ENCODE measurements at regions not wholly inside any gene's neighbourhood (a gene's known extent, or its start where the extent isn't known, plus 50 kb on each side); places are given as distances from the start of the nearest gene placed in this dataset.

DNA sequence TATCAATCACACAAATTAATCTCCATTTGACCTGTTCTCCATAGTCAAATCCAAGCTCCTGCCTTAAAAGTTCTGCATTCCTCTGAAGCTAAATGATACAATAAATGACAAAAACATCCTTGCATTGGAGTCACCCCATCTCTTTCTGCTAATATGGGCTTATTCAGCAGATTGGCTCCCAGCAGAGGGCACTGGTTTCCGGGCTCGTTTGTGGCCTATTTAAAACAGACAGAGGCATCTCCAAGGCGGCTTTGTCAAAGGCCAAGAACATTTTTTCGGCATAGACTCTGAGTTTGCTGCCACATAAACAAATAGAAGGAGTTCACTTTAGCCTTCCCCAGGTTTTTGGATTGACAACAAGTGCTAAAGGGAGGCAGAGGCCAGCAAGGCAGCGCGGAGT lies 204.4 kb upstream of the RASGRP1 start:
- CTCF ChIA-PET (ENCODE audit: partially characterized antibody) = interaction anchor here (1.0 to 3.0 kb wide), 9 partner anchors 8 to 222 kb away, joined by 3 to 10 read pairs (median 5); no protein-coding TSS in a partner anchor
- no peak overlapping the region for H2BK5ac ChIP-seq (ENCODE audit: low read depth, low read length)
- H2BK20ac ChIP-seq (ENCODE audit: low read length) = no peak overlapping the region
- FAIRE-seq (no peak), DNase-seq (ENCODE audit: low read depth in 1 of 2, low spot score in 2 of 2) (peak; percentile 15 to 47)
- H3K27ac ChIP-seq (ENCODE audit: low read depth, low read length) = no peak overlapping the region
- H3K23me2 ChIP-seq (ENCODE audit: low read depth, low read length) = no peaks in the 10 kb centered on the region
- no peaks in the 10 kb centered on the region for H3K79me1 ChIP-seq (ENCODE audit: low read depth, low read length)
- H3K4me3 ChIP-seq (ENCODE audit: extremely low read depth in 1 of 4, insufficient read depth in 2 of 4, low read depth in 3 of 4, low read length in 4 of 4) = no peak overlapping the region
- H3K36me3 ChIP-seq (ENCODE audit: control insufficient read depth in 2 of 4, insufficient read depth in 4 of 4, low read length in 3 of 4) = no peaks in the 10 kb centered on the region
- POLR2A ChIA-PET (ENCODE audit: partially characterized antibody) = interaction anchor here (0.6 kb wide), 1 partner anchor 812 kb away, joined by 3 read pairs; the partner anchor contains the start of gene THBS1
- H4K8ac ChIP-seq (ENCODE audit: extremely low read depth, insufficient read depth, low read length) = peak overlapping the region; percentile 60; the same call in 1 of the 2 replicates
- no peak overlapping the region for H3K14ac ChIP-seq (ENCODE audit: insufficient read length)
- no peaks in the 10 kb centered on the region for H3K79me2 ChIP-seq (ENCODE audit: control insufficient read depth in 1 of 2, insufficient read depth in 2 of 2, low read length in 2 of 2)
- H4K91ac ChIP-seq (replicated peaks; ENCODE audit: insufficient read length, low read length) = no peak overlapping the region
- H2BK120ac ChIP-seq (replicated peaks; ENCODE audit: low read depth, low read length) = no peak overlapping the region
- H2BK12ac ChIP-seq (ENCODE audit: low read depth, low read length) = no peak overlapping the region
- no peaks in the 10 kb centered on the region for H3K27me3 ChIP-seq (replicated peaks in 1 of 4; ENCODE audit: control insufficient read depth in 3 of 4, extremely low read depth in 1 of 4, insufficient read depth in 3 of 4, low read length in 3 of 4)
- no peak overlapping the region for H3K56ac ChIP-seq (replicated peaks; ENCODE audit: insufficient read length, low read depth, low read length)
- H2AK5ac ChIP-seq (ENCODE audit: low read depth, low read length) = no peak overlapping the region
- H4K5ac ChIP-seq (ENCODE audit: insufficient read length, low read depth, low read length) = no peak overlapping the region
- no peaks in the 10 kb centered on the region for H3K9me3 ChIP-seq (ENCODE audit: insufficient read depth in 2 of 2, low read depth in 1 of 2, low read length in 1 of 2)
- no peak overlapping the region for H3K4ac ChIP-seq (replicated peaks; ENCODE audit: insufficient read length, low read depth, low read length)
- H3K9ac ChIP-seq (replicated peaks in 1 of 4; ENCODE audit: extremely low read depth in 1 of 4, low read depth in 3 of 4, low read length in 3 of 4) = no peak overlapping the region
- no peak overlapping the region for H2BK15ac ChIP-seq (ENCODE audit: low read length)
- peak overlapping the region; percentile 97 for H2AFZ ChIP-seq (ENCODE audit: low read length)
- no peak overlapping the region for H3K23ac ChIP-seq (ENCODE audit: insufficient read length)
- WGBS, 2 experiments (ENCODE audit: extremely low coverage in 1 of 2, insufficient coverage in 1 of 2, insufficient read length in 1 of 2, insufficient replicate concordance in 2 of 2, low coverage in 1 of 2, low lambda C conversion rate in 2 of 2, missing lambda C conversion rate in 1 of 2) = 71% methylated on average over 6 of the region's 6 CpGs; no CpG with 5 or more reads in 1 of the 2 experiments
- H3K4me2 ChIP-seq (ENCODE audit: insufficient read depth in 1 of 2, low read depth in 2 of 2, low read length in 2 of 2) = no peak overlapping the region
- H4K20me1 ChIP-seq (replicated peaks in 1 of 2; ENCODE audit: control insufficient read depth in 1 of 2, insufficient read depth in 2 of 2, low read length in 2 of 2) = no peaks in the 10 kb centered on the region
- no peaks in the 10 kb centered on the region for H3K4me1 ChIP-seq (replicated peaks in 1 of 4; ENCODE audit: control insufficient read depth in 3 of 4, insufficient read depth in 4 of 4, low read length in 3 of 4)
- no peak overlapping the region for H3K18ac ChIP-seq (ENCODE audit: extremely low read depth, low read length)
- TF ChIP-seq CEBPB (IDR thresholded peaks at IDR 0.05; ENCODE audit: low read depth, low read length) (no peak), CBX8 (IDR thresholded peaks at IDR 0.05; ENCODE audit: borderline replicate concordance, low read depth, low read length) (no peak), TAF1 (IDR thresholded peaks at IDR 0.05; ENCODE audit: low read depth, low read length) (no peak), RBBP5 (IDR thresholded peaks at IDR 0.05; ENCODE audit: borderline replicate concordance, low read depth, low read length) (no peak), BACH1 (IDR thresholded peaks at IDR 0.05; ENCODE audit: low read length) (no peak), RXRA (IDR thresholded peaks at IDR 0.05; ENCODE audit: insufficient read depth, low read depth, low read length) (no peak), PHF8 (conservative IDR thresholded peaks at IDR 0.05; ENCODE audit: low read depth, low read length) (no peak)
- TF ChIP-seq, protein P1, sequence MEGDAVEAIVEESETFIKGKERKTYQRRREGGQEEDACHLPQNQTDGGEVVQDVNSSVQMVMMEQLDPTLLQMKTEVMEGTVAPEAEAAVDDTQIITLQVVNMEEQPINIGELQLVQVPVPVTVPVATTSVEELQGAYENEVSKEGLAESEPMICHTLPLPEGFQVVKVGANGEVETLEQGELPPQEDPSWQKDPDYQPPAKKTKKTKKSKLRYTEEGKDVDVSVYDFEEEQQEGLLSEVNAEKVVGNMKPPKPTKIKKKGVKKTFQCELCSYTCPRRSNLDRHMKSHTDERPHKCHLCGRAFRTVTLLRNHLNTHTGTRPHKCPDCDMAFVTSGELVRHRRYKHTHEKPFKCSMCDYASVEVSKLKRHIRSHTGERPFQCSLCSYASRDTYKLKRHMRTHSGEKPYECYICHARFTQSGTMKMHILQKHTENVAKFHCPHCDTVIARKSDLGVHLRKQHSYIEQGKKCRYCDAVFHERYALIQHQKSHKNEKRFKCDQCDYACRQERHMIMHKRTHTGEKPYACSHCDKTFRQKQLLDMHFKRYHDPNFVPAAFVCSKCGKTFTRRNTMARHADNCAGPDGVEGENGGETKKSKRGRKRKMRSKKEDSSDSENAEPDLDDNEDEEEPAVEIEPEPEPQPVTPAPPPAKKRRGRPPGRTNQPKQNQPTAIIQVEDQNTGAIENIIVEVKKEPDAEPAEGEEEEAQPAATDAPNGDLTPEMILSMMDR (IDR thresholded peaks at IDR 0.05; ENCODE audit: control extremely low read depth in 1 of 3, insufficient read depth in 1 of 3, low read depth in 1 of 3, low read length in 3 of 3) = peak; percentile 35 to 53 (median 50)
